A673 (cell line): ENCODE measurements at regions not wholly inside any gene's neighbourhood (a gene's known extent, or its start where the extent isn't known, plus 50 kb on each side); places are given as distances from the start of the nearest gene placed in this dataset.

ENCODE experiments used
- CTCF ChIP-seq: fragments of 300-800, 200-600 bp; sonication (generic); conservative IDR thresholded peaks from 2 replicates; pipeline ENCODE4 v1.5.1; 2017; ENCODE audit warnings: low read depth, mild to moderate bottlenecking, antibody characterized with exemption, low read length, moderate library complexity, mixed read lengths
- EZH2 ChIP-seq: fragments of 200-600 bp; sonication (generic); IDR thresholded peaks from 2 replicates; pipeline ENCODE4 v1.6.1; 2017; ENCODE audit warnings: borderline replicate concordance, low read depth, mild to moderate bottlenecking, mixed read lengths, antibody characterized with exemption, low read length; ENCODE audit not compliant: poor library complexity, severe bottlenecking

- TF ChIP-seq CTCF (no peak), EZH2 (no peak)
Measured at GRCh38 chr2:211237586-211238275, 681.3 kb downstream of the CPS1 start.
